ENCODE measurements at regions not wholly inside any gene's neighbourhood (a gene's known extent, or its start where the extent isn't known, plus 50 kb on each side); places are given as distances from the start of the nearest gene placed in this dataset.

DNA sequence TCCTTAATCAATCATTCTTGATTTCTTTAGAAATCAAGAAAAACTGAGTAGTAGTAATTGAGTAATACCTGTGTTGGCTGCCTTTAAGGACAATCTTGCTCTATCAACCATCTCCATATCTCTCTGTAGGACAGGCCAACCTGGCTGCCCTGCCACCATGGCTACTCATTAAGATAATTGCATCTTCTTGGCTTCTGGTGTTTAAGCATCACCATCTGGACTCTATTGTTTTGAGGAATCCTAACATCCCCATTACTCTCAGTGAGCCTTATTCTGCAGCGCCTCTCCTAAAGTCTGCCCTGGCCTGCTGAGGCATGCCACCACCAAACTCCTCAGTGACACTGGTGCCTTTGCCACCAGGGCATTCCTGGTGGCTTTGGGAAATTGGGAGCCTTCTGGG lies 442.6 kb upstream of the ZNF507 start:
- DNase-seq, result no peak

DNA sequence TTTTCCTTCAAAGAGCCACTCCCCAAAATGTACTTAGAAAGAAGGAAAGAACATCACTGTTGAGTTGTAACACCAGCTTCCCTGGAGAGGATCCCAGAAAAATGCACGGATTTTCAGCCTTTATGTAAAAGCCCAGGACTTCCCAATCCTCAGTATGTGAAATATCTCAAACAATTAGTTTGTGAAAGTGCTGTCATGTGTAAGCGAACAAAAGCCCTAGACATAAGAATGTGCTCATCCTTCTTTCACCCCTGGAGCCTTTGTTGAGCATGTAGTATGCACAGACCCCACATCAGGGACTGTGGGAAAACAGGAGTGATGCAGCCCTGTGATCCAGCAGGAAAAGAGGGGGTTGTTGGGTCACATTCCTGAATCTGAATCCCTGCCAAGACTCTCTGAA lies 441.4 kb upstream of the ZNF507 start:
- no peak for DNase-seq

DNA sequence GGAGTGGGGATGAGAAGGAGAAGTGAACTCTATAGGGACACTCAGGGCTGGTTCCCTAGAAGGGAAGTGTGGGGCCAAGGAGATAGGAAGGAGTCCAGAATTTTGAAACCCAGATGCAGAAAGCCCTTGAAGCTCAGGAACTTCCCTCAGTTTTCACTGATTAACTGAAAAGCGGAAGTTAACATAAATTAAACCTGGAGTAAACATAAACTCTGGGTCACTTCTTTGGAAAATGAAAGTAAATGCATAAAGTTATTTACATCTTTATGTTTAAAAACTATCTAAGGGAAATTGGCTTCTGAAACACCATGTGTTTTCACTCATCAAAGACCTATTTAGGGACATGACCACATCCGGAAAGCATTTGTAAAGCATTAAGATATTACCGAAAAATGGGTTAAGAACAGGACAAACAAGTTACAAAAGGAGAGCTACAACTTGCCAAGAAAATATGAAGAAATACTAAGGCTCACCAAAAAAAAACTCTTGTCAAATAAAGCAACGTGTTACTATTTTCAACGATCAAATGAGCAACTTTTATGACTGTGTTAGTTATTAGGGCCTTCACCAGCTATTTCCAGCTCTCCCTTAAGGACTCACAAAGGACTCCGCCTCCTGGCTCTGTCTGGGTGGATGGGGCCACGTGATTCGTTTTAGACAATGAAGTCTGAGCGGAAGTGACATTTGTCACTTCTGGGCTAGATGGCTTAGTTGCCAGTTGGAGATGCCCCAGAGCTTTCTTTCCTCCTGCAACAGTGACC lies 439.1 kb upstream of the ZNF507 start:
- no peak for DNase-seq

DNA sequence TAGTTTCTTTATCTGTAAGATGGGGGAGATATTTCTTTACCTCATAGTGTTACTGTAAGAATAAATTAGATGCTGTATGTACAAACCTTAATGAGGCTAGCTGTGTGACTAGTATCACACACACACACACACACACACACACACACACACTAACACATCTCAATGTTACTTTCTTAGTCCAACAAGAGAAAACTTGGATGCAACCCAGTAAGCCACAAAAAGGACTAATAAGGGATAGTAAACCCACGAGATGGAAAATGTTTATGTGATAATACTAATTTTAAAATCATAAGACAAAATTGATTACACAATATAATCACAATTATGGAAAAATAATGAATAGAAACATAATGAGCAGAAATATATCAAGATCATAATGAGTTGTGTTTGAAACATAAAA lies 437.7 kb upstream of the ZNF507 start:
- no peak for DNase-seq

DNA sequence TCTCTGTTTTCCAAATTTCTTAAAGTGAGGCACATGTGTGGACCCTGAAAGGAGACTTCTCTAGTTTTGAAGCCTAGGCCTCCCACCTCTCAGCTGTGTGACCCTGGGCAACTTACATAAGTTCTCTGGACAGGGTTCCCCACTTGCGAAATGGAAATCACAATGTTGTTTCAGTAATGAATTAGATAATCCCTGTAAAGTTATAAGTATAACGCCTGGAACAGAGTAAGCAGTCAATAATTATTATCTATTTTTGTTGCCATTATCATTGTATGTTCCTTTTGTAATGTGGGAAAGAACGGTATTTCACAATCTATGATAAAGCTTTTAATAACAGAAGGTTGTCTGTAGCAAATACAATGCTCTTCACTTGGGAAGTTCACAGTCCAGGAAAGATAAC lies 437.3 kb upstream of the ZNF507 start:
- no peak for DNase-seq

DNA sequence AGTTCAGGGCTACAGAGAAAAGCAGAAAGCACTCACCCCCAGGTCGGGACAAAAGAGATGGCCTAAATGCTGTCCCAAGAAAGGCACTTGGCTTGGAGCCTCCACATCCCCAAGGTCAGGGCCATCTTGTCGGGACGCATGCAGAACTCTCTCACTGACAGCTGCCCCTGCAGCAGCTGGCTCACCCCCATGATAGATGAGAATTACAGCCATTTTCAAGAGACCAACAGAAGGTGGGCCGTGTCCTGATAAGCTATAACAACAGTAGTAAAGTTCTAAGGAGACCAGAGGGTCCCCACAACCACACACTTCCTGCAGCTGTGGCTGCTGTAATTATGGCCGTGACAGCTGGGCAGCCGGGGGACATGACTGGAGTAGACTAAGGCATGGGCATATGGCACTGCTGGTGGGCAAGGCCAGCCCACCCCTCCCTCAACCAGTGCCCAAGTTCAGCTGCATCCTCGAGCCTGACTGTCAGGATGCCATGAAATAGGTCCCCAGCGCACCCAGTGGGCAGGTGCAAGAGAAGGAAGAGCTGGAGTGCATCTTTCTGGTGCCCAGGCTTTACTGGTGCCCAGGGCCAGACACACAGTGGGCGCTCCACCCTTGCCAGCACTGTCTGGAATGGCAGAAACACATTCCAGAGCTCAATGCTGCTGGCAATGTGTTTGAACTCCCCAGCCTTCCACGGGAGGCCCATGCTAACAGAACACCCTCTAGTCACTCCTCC lies 436.7 kb upstream of the ZNF507 start:
- no peak for DNase-seq

DNA sequence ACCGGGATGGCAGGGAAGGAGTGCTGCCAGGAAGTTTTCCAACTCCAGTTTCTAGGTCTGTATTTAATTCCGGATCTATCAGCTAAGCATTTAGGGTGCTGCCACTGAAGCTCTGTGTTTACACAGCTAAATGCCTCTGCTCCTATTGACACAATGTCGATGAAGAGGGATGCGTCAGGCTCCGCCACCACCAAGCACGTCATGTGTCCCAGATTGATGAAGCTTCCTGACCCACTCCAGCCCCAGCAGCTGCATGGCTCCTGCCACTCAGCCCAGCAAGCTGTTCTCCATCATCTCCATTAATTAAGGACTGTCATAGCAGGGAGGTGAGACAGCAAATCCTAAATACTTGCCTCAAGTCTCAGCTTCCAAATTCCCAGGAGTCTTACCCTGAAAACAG lies 435.2 kb upstream of the ZNF507 start:
- no peak for DNase-seq

DNA sequence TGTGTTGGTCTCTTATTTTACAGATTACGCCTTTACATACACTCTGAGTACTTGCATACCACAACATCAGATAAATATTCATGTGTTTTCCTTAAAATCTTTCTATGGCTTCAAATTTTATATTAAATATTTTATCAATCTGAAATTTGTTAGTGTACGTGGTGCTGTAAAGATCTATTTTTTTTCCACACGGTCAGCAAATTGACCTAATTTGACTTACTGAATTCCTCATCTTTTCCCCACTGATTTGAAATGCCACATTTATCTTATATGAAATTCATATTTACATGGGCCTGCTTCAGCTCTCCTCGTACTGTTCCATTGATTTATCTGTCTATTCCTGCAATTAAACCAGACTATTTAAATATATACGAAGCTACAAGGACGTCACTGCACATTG lies 433.8 kb upstream of the ZNF507 start:
- no peak for DNase-seq

DNA sequence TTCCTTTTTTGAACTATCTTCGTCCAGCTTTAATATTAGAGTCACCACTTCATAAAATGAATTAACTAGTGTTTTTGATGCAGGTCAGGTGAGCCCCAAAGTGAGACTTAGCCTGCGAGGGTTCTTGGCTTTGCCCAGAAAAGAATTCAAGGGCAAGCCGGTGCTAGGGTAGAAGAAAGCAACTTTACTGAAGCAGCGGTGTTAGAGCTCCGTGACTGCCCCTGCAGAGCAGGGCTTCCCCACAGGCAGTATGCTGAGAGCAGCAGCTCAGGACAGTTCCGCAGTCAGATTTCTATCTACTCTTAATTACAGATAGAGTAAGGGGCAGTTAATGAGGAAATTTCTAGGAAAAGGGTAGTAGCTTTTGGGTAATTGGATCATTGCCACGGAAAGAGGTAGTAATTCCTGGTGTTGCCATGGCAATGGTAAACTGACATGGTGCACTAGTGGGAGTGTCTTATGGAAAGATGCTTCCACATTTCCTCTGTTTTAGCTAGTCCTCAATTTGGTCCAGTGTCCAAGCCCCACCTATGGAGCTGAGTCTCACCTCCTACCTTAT lies 432.2 kb upstream of the ZNF507 start:
- DNase-seq, result no peak

DNA sequence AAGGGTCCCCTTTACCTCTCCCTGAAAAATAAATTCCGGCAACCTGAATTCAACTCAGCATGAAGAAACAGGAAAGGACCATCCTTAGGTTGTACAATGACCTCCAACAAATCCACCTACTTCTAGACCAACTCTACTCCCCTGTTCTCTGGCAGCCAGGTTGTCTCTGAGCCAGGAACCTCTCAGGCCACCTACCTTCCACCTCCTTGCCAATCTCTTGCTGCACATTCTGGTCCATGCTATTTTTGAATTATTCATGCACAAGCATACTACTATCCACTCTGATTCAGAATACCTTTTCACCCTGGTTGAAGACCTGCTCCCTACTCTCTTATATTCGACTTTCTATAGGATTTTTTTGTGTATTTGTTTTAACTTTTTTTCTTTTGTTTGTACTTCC lies 415.0 kb upstream of the ZNF507 start:
- DNase-seq, result no peak

DNA sequence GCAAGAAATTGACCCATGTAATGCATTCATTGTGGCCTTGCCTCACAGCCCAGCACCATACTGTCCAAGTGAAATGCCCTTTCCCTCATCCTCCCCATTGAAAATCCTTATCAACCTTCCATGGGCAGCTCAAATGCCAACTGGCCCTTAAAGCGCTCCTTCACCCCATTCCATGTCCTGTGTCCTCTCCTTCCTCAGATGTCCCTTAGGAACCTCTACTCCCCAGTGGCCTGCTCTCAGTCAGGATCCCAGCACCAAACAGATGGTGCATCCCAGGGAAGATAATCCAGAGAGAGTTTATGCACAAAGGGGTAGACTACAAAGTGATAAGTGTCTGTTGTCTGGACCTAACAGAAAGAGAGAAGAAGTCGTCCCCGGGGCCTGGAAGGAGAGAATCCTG lies 407.4 kb upstream of the ZNF507 start:
- no peak for DNase-seq

DNA sequence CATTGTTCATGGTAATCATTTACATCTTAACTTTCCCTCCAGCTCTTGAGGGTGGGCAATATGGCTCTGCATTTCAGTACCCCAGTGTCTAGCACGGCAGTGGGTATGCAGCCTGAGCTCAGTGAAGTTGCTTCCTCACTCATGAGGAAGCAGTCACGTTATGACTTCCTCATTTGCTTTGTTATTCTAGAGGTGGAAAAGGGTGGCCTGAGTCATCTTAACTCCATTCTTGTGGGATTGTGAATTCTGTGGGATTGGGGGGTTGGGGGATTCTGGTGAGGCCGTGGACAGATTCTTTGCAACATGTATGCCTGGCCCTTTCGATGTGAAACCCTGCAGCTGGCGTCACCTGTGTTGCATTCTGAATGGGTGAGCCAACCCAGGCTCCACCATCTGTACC lies 406.7 kb upstream of the ZNF507 start:
- no peak for DNase-seq

DNA sequence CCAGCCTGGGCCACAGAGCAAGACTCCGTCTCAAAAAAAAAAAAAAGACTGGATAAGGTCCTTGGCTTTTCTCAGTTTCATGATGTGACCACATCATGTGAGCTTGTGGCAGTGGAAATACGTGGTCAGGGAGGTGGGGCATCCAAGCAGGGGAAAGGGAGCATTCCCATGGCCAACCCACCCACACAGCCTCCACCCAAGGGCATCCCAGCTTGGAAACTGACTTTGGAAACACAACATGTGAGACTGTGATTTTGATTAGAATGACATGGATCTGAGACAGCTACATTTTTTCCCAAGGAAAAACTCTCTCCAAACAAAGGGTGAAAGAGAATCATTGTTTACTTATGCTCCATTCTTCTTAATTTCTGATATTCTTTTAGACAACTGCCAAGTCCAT lies 405.0 kb upstream of the ZNF507 start:
- no peak for DNase-seq

DNA sequence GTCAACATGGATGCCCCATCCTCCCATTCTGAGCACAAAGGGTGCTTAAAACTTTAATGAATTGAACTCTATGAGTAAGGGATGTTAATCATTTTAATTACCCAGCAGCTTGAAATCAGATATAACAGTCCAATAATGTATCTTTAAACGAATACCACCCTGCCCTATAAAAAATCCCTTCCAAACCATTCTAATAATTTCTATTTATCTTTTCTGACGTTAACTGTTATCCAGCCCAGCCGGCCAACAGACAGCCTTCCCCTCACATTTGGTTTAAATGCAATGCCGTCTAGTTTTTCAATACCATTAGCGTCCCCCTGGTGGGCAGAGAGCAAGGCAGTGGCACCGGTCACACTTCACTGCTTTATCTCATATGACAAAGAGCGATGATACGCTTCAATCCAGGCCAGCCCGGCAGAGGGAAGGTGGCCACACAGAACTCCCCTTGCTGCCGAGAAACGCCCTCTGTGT lies 402.2 kb upstream of the ZNF507 start:
- no peak for DNase-seq

DNA sequence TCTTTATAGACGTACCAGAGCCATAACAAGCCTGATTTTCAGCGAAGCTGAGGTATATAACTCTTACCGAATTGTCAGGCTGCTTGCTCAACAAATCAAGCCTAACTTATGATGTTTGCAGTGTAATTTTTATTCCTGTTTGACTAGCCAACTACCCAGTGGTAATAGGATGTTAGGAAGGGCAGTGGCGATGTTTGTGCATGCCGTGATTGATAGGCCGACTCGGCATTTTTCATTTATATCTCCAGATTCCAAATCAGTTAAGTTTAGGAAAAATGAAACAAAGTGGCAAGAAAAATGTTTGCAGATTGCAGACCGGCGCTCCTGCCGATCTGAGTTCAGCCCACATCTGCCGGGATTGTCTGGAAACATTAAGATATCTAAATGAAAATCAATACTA lies 401.6 kb upstream of the ZNF507 start:
- DNase-seq, result no peak

DNA sequence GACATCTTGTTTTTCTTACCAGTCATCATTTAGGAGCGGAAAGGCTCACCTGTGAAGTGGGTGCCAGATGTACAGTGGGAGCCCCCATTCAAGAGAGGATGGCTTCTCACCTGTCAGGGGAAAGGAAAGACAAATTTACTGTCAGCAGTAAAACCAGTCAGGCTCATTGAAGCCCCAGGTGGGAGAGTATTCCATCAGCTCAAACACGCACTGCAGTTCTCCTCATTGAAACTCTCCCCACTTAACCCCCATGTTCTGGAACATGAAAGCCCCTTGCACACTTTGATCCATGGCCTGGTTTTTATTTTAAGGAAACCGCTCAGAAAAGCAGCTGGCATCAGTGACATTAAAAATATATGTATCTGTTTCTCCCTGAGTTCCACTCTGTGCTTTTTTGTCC lies 401.1 kb upstream of the ZNF507 start:
- DNase-seq, result no peak

DNA sequence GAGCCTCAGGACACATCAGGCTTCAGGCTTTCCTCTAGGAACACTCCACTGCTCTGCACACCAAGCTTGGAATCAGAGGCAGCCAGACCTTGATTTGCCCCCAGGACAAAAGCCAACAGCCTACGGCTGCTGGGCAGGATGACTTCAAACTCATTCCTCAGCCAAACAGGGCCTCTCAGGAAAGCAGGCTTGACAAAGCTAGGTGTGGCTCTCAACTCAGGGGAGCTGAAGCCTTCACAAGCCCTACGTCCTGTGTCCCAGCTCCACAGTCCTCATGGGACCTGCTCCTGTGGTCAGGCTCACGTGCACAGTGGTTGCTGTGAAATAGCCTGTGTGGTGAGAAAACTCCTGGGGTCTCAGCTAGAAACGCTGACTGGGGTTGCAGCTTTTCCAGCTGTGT lies 398.9 kb upstream of the ZNF507 start:
- DNase-seq, result no peak

DNA sequence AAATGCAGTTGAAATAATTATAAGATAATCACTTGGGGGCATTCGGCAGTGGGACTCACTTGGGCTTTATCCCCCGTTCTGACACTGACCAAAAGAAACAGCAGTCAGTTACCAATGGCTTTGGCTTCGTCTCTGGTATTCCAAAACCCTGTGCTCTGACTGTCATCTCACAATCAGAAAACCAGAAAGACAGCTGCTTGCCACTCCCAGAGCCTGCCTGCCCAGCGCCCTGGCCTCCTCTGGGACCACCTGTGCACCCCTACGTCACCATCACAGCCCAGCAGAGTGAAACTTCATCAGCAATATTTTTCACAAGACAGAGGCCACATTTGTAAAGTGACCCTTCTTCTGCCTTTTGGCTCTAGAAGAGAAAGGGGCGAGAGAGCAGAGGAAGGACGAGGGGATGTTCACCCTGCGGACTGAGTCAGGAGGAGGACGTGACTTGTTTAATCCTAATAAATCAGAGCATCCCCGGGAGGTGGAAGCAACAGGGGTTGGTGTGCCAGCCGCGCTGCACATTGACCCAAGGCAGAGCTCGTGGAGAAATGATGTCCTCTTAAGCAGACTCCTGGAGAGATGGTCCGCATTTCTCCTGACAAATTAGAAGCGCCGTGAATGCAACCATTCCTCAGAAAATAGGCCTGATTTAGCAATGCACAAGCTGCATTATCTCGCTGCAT lies 397.8 kb upstream of the ZNF507 start:
- DNase-seq, result no peak

DNA sequence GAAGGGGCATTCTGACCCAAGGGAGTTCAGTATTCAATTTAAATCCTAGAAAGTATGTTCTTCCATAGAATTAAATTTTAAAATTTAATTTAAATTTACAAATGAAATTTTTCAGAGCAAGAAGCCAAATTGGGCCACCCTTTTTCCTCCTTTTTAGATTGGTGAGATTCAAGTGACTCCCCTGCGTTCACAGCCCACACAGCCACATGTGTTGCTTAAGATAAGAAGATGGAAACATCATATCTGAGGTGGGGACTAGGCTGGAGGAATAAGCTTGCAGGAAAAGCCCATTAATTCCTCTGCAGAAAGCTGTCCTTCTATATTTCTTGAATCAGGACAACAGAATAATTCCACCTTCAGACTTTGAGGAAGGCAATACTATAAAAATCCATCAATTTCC lies 392.7 kb upstream of the ZNF507 start:
- DNase-seq, result no peak

DNA sequence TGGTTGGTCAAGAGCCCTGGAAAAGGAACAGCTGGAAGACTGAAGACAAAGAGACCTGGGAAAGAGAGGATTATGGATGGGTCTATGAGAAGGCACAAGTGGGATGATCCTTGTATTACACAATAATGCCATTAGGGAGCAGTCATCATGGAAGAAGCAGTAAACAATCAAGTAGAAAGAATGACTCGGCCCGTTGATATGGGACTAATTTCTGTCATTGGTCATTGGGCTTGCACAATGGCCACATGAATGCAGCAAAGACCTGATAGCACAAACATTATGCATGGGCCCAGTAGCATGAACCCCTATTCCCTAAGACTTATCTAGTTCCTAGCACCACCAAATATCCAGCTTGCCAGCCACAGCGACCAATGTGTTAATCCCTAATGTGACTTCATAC lies 390.3 kb upstream of the ZNF507 start:
- DNase-seq, result no peak

DNA sequence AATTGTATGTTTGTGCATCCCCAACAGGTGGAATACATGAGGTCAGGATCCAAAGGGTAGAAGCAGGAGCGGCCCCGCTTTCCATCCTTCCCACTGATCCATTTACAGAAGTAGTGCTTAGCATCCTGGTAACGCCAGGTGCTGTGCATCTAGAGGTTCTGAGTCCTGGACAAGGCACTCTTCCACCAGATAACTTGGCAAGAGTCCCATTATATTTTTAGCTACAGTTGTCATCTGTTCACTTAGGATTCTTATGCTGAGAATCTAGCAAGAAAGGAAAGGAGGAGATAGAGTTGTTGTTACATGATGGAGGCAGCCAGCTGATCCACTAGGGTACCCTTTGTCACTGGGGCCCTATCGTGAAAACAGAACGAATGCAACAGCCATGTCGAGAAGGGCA lies 389.5 kb upstream of the ZNF507 start:
- DNase-seq, result no peak

DNA sequence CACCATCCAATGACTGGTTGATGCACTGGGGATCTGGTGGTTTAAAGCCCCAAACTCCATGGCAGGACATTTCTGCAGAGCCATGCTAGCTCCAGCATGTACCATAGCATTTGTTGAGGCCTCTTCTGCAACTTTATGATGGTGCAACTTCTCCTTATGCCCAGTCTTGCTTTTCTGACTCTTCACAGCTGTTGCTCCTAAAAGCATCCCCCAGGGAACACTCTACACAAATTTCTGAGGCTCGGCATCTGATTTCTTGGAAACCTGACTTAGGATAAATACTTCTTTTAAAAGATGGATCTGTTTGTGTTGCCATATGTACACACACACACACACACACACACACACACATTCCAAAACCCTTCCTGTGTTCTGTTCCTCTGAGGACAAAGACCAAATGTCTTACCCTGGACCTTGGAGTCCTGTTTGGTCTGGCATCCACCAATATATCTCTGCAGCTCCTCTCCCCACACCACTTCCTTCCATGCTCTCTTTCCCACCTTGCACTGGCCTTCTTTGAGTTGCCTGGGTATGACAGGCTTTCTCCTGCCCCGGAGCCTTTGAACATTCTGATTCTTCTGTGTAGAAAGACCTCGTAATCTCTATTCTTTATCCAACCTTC lies 388.5 kb upstream of the ZNF507 start:
- no peak for DNase-seq

DNA sequence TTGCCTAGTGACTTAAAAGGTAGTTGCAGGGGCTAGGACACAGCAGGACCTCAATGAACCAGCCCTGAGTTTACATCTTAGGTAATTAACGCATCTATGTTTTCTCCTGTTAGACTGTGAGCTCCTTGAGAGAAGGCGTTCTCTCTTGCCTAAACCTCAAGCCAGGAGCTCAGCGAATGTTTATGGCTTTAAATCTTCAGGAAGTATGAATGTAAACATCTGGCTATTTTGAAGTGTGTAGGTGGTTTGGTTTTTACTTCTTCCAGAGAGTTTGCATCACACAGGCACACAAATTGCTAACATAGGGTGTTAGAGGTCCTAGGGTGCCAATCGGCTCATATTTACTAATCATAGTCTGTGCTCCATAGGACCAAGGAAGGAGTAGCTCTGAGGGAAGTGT lies 387.7 kb upstream of the ZNF507 start:
- DNase-seq, result no peak

Data from activated gamma-delta T cell (primary cell).